WI38 (cell line): ENCODE measurements at regions not wholly inside any gene's neighbourhood (a gene's known extent, or its start where the extent isn't known, plus 50 kb on each side); places are given as distances from the start of the nearest gene placed in this dataset.

Experiments
- H3K4me3 ChIP-seq: 2 replicates; pipeline ENCODE4 v1.5.1; 2011; ENCODE audit warnings: low read depth, mild to moderate bottlenecking, control low read depth, low read length
- TF ChIP-seq, protein P1 (sequence below): IDR thresholded peaks from 2 replicates; pipeline ENCODE4 v1.5.1; 2012; ENCODE audit warnings: low read depth, mild to moderate bottlenecking, control low read depth, low read length

DNA sequence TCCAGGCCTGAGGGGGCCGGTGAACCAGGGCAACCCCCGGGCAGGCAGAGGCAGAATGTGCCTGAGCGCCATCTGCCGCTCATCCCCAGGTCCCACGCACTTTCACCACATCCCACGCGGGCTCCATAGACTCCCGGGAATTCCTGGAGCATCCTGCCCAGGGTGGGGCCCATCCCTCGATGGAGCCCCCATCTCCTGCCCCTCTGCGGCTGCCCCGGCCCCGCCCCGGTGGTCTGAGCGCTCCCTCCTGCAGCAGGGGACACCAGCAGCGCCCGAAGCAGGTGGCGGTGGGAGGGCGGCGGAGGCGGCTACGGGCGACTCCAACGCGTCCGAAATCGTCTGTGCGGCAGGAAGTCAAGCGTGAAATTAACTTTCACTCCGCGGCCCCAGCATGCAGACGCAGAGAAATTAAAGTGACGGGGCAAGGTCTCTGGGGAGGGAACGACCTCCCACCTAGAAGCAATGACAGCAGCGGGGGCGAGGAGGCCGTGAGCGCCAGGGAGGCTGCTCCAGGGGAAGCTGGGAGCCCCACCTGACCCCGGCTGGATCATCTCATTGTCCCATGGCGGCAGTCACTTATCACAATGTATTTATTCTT is 122.2 kb downstream of the NCOR2 start:
- H3K4me3 ChIP-seq = no peak overlapping the region
- TF ChIP-seq, protein P1, sequence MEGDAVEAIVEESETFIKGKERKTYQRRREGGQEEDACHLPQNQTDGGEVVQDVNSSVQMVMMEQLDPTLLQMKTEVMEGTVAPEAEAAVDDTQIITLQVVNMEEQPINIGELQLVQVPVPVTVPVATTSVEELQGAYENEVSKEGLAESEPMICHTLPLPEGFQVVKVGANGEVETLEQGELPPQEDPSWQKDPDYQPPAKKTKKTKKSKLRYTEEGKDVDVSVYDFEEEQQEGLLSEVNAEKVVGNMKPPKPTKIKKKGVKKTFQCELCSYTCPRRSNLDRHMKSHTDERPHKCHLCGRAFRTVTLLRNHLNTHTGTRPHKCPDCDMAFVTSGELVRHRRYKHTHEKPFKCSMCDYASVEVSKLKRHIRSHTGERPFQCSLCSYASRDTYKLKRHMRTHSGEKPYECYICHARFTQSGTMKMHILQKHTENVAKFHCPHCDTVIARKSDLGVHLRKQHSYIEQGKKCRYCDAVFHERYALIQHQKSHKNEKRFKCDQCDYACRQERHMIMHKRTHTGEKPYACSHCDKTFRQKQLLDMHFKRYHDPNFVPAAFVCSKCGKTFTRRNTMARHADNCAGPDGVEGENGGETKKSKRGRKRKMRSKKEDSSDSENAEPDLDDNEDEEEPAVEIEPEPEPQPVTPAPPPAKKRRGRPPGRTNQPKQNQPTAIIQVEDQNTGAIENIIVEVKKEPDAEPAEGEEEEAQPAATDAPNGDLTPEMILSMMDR = no peak

DNA sequence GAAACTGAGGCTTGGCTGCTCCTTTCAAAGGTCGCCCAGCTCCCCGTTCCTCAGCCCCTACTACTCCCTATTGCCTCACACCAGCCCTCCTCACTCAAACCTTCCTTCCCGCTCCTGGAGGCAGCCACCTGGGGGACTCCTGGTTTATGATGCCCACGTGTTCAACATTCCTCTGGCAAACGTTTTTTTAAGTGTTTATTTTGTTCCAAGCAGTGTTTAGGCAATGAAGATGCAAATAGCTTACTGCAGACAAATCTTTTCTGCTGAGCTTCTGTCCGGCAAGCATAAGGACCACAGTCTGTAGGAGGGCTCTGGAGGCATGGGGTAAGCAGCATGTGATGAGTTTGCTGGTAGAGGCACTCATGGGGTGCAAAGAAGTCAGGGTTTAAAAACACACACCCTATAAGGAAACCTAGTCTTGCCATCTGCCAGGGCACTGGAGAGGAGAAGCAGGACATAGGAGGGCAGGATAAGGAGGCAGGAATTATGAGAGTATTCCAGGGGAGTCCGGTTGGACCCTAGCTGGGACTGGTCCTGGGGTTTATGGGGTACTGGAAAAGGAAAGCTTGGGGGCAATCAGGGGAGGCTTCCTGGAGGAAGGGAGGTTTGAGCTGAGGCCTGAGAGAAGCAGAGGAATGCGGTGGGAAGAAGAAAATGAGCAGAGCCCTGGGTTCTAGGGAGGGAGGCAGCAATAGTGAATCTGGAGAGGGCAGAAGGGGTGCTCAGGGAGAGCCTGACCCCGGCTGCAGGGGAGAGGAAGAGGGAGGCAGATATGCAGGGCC is 123.3 kb downstream of the NCOR2 start:
- TF ChIP-seq, protein P1 = no peak

DNA sequence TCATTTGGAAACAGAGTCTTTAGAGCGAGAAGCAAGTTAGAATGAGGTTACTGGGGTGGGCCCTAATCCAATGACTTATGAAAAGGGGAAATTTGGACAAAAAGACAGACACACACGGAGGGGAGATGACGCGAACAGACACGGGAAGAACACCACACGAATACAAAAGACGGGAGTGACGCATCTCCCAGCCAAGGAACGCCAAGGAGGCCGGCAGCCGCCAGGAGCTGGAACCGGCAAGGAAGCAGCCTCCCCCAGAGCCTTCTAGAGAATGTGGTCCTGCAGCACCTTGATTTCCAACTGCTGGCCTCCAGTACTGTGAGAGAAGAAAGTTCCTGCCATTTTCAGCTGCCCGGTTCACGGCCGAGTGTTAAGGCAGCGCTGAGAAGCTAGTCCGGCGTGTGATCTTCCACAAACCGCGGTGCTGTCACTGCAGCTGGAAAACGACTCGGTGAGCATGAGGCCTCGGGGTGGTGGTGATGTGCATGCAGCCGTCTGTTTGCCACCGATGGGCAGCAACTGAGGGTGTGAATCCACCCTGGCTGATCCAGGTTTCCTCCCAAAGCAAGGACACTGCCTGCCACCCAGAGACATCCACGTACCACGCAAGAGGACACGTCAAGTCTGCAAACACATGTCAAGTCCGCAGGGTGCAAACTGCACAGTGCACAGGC is 124.5 kb downstream of the NCOR2 start:
- no peak overlapping the region for H3K4me3 ChIP-seq
- TF ChIP-seq, protein P1 = no peak

More for the DNA sequence above, 123.3 kb downstream of the NCOR2 start:
- H3K4me3 ChIP-seq = no peak overlapping the region

DNA sequence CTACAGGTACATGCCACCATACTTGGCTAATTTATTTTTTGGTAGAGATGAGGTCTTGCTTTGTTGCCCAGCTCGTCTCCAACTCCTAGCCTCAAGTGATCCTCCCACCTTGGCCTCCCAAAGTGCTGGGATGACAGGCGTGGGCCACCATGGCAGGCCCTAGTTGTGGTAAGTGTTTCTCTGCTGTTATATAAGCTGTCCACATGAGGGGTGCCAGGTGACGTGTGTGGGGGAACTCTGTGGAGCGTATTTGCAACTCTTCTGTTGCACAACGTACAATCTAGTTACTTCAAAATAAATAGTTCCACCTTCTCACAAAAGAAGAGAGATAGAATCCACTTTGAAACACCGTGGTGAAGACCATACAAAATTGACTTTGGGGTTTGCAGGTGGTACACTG is 125.1 kb downstream of the NCOR2 start:
- TF ChIP-seq, protein P1 = no peak
- no peak overlapping the region for H3K4me3 ChIP-seq

DNA sequence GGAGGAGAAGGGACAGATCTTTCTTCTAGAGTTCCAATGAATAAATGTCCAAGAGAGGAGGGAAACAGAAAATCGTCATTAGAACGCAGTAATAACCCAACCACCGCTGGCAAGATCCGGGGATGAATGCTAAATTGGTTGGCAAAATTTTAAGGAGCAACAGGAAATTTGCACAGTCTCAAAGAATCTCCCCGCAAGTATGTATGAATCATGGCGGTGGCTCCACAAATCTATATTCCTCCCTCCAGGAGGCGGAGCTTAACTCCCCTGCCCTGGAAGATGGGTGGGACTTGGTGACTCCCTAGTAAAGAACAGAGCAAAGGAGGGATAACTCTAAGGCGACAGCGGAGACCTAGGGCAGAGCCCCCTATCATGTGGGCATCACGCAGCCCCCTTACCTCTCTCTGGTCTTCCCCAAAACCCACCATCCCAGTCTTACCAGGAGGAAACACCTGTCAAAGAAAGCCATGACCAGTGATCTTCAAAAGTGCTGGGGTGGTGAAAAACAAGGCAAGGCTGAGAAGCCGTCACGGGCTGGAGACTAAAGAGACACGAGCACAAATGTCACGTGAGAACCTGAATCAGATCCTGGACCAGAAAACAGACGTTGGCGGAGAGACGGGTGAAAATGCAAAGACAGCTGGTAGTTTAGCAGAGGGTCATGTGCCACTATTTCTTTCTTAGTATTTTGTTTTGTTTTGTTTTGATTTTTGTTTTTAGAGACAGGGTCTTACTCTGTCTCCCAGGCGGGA is 125.8 kb downstream of the NCOR2 start:
- peak overlapping the region; percentile 36; the same call in 1 of the 2 replicates for H3K4me3 ChIP-seq
- TF ChIP-seq, protein P1 = no peak

DNA sequence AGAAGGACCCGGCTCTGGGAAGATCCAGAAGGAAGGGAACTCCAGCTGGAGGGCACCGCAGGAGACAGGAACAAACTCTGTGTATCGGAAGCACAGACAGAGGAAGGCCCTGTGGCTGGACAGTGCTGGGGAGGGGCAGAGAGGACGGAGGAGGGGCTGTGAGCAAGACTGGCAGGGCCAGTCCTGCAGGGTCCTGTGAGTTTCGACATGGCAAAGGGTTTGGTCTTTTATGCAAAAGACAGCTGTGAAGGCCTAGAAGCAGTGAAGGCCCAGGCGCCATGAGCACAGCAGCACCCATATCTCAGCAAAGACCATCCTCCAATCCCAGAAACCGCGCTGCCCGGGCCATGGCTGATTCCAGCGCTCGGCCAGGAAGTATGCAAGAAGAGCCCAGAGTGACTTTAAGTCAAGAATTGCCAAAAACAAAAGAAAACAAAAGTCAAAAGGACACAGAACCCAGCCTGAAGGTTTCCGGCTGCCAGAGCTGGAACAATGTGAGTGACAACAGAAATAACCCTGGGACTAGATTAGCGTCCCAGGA is 126.5 kb downstream of the NCOR2 start:
- H3K4me3 ChIP-seq = peak overlapping the region; percentile 36
- TF ChIP-seq, protein P1 = no peak
